Pancreas (tissue), 10 donors: ENCODE measurements at regions not wholly inside any gene's neighbourhood (a gene's known extent, or its start where the extent isn't known, plus 50 kb on each side); places are given as distances from the start of the nearest gene placed in this dataset.

Experiments used
- ATAC-seq, 4 donors: fragments of 200-7000 bp; cut with Tn5 transposase; one replicate each; pipeline versions ENCODE4 v1.8.0 to v1.9.1; 2020; ENCODE audit warnings: mild to moderate bottlenecking in 4 of 4, moderate library complexity in 4 of 4
- DNase-seq, 6 donors: peaks; one replicate each; pipeline ENCODE4 v3.0.0-alpha.2; 2020
- FAIRE-seq: peaks from 2 replicates; lab custom pipeline; 2012; peaks lifted over from hg19 to GRCh38; lab: Jason Lieb, UNC
- H3K27ac ChIP-seq, 4 donors: fragments of 200-600 bp; sonication (generic); 1 replicate in 3 of 4; 2 replicates in 1 of 4; pipeline versions ENCODE4 v1.5.0 to v1.8.0; 2020
- H3K27me3 ChIP-seq, 4 donors: fragments of 200-600 bp; one replicate each; pipeline ENCODE4 v1.8.0; 2021
- H3K36me3 ChIP-seq, 3 donors: fragments of 200-600 bp; sonication (generic) in 1 of 3; one replicate each; pipeline versions ENCODE4 v1.5.0 to v1.8.0; 2020 to 2021
- H3K4me1 ChIP-seq, 3 donors: fragments of 200-600 bp; one replicate each; pipeline ENCODE4 v1.8.0; 2021
- H3K4me3 ChIP-seq, 4 donors: fragments of 200-600 bp; sonication (generic) in 2 of 4; one replicate each; pipeline versions ENCODE4 v1.5.0 to v1.8.0; 2020 to 2021
- H3K9me3 ChIP-seq, 4 donors: fragments of 200-600 bp; one replicate each; pipeline ENCODE4 v1.8.0; 2021
- CTCF ChIP-seq, 4 donors: fragments of 200-600 bp; sonication (generic) in 3 of 4; IDR thresholded peaks; one replicate each; pipeline versions ENCODE4 v1.5.0 to v1.8.0; 2021; ENCODE audit warnings: antibody characterized with exemption in 4 of 4
- WGBS, 2 donors: extraction: QIAGEN DNeasy Blood & Tissue Kit; methylation state at CpG; one replicate each; pipeline ENCODE4 v1.1.7; 2013; 5-methylcytosine and 5-hydroxymethylcytosine counted together
- intact Hi-C, 3 donors: fragments of 100-400 bp; cut with DNase I; formaldehyde crosslinking; loops; one replicate each; pipeline versions ENCODE4 v1.11.1 to v1.14.2; 2022
- donor health status: healthy with polysubstance abuse.
- donor health status: DM: no; HTN: no; CAD: no; lungs with moderate emphysema.
- donor health status: DM: no; HTN: no; CAD: no.
- donor health status: control.
- donor health status: control.
- donor health status: Bipolar disorder and iron deficiency.
- donor health status: DM: yes; HTN: yes; CAD: no.
- donor health status: DM: no; HTN: no; CAD: no.
- donor health status: DM: no; HTN: no; CAD: no.
- donor health status: DM: yes; HTN: yes; CAD: no.

GRCh38 chr14:97428808-97429440 lies 631.7 kb downstream of the VRK1 start:
- Histone ChIP-seq H3K9me3 (no peaks in the 10 kb centered on the region), H3K36me3 (no peaks in the 10 kb centered on the region), H3K4me1 (no peaks in the 10 kb centered on the region), H3K27ac (no peak overlapping the region), H3K4me3 (no peak overlapping the region), H3K27me3 (no peaks in the 10 kb centered on the region)
- intact Hi-C loops: no loop called here
- no peak for FAIRE-seq
- ATAC-seq: no peak
- TF ChIP-seq CTCF (IDR thresholded peaks at IDR 0.05): no peak
- 76 to 80% methylated on average over 2 of the region's 2 CpGs for WGBS, 2 donors
- no peak for DNase-seq

- no peak for FAIRE-seq
- no peaks in the 10 kb centered on the region for H3K36me3 ChIP-seq
- H3K4me3 ChIP-seq: no peak overlapping the region
- no peak for DNase-seq
- WGBS, 2 donors: 60 to 79% methylated on average over 6 of the region's 6 CpGs
- H3K27me3 ChIP-seq: no peaks in the 10 kb centered on the region
- no peaks in the 10 kb centered on the region for H3K9me3 ChIP-seq
- H3K4me1 ChIP-seq: no peaks in the 10 kb centered on the region
- intact Hi-C loops: no loop called here
- no peak for ATAC-seq
- no peak overlapping the region for H3K27ac ChIP-seq
- no peak for TF ChIP-seq CTCF (IDR thresholded peaks at IDR 0.05)
Measured at GRCh38 chr14:97432586-97432985, 635.4 kb downstream of the VRK1 start.

DNA sequence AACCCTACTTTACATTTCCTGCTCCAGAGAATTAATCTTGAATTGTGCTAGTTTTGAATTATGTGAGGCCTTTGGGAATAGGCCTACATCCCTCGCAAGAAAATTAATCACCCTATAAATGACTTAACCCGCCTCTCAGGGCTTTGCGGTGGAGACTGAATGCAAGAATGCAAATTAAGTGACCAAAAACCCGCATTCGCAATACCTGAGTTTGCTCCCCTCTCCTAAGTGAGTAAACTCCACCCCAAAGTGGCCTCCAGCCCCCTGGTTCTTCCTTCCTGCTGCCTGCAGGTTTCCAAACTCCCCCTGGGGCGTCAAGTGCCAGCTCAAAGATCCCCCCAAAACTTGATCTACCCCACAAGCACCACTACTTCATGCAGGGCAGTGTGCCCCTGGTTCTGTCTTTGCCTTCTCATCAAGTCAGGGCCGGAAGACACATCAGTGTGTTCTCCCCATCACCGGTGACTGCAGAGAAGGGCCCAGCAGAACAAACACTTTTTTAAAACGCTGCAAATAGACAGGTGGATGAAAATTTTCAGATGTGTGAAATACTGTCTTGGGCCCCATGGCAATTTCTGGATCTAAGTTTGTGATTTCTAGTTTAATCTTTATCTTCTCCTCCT lies 644.7 kb downstream of the VRK1 start:
- H3K9me3 ChIP-seq: no peaks in the 10 kb centered on the region
- WGBS, 2 donors: 81 to 87% methylated on average over 9 of the region's 9 CpGs
- DNase-seq: no peak
- H3K27ac ChIP-seq: no peak overlapping the region
- no peaks in the 10 kb centered on the region for H3K27me3 ChIP-seq
- no peak for ATAC-seq
- no peaks in the 10 kb centered on the region for H3K36me3 ChIP-seq
- intact Hi-C loops: no loop called here
- H3K4me3 ChIP-seq: no peak overlapping the region
- H3K4me1 ChIP-seq: no peaks in the 10 kb centered on the region
- no peak for FAIRE-seq
- no peak for TF ChIP-seq CTCF (IDR thresholded peaks at IDR 0.05)

- WGBS, 2 donors: 93 to 95% methylated on average over 2 of the region's 2 CpGs
- no peak for TF ChIP-seq CTCF (IDR thresholded peaks at IDR 0.05)
- intact Hi-C loops: no loop called here
Measured at GRCh38 chr14:97442363-97442762, 645.2 kb downstream of the VRK1 start.

DNA sequence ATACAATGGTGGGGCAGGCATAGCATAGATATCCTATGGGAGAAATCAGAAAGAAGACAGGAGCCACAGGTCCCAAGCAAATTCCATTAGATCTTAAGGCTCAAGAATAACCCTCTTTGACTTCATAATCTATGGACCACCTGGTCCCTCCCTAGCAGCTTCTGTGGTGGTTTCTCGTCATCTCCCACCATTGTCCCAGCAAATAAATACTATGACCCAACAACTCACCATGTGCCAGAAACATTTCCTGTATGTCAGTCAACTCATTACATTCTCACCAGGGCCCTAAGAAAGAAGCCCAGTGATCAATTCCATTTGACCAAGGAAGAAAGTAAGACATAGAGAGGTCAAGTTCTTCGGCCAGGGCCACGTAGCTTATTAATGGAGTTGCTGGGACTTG lies 646.2 kb downstream of the VRK1 start:
- intact Hi-C loops: no loop called here
- Histone ChIP-seq H3K9me3 (no peaks in the 10 kb centered on the region), H3K36me3 (no peaks in the 10 kb centered on the region), H3K4me3 (no peak overlapping the region), H3K4me1 (no peaks in the 10 kb centered on the region), H3K27me3 (no peaks in the 10 kb centered on the region), H3K27ac (no peak overlapping the region)
- WGBS, 2 donors: 70 to 83% methylated on average over 3 of the region's 3 CpGs
- ATAC-seq: no peak
- no peak for FAIRE-seq
- TF ChIP-seq CTCF (IDR thresholded peaks at IDR 0.05): no peak
- no peak for DNase-seq

More at GRCh38 chr14:97442363-97442762, 645.2 kb downstream of the VRK1 start:
- Histone ChIP-seq H3K27me3 (no peaks in the 10 kb centered on the region), H3K4me3 (no peak overlapping the region), H3K4me1 (no peaks in the 10 kb centered on the region), H3K9me3 (no peaks in the 10 kb centered on the region), H3K36me3 (no peaks in the 10 kb centered on the region), H3K27ac (no peak overlapping the region)
- ATAC-seq (no peak), FAIRE-seq (no peak), DNase-seq (no peak)
